H9 (cell line): ENCODE measurements at regions not wholly inside any gene's neighbourhood (a gene's known extent, or its start where the extent isn't known, plus 50 kb on each side); places are given as distances from the start of the nearest gene placed in this dataset.

Source experiments
- DNase-seq: peaks from one replicate; pipeline ENCODE4 v3.0.0-alpha.2; 2017
- H2AFZ ChIP-seq: one replicate; pipeline ENCODE4 v1.6.1; 2013; ENCODE audit warnings: mild to moderate bottlenecking, low read length, control low read depth, moderate library complexity
- H2AK5ac ChIP-seq: 2 replicates; pipeline ENCODE4 v1.6.1; 2013; ENCODE audit warnings: low read length, control low read depth, mixed read lengths; ENCODE audit not compliant: insufficient read length
- H2BK120ac ChIP-seq: one replicate; pipeline ENCODE4 v1.6.1; 2013; ENCODE audit warnings: low read depth, mild to moderate bottlenecking, low read length, control low read depth, inconsistent platforms; ENCODE audit not compliant: poor library complexity, severe bottlenecking
- H2BK12ac ChIP-seq: 2 replicates; pipeline ENCODE4 v1.6.1; 2013; ENCODE audit warnings: low read length, control low read depth, mixed read lengths, low read depth; ENCODE audit not compliant: insufficient read length
- H2BK15ac ChIP-seq: 2 replicates; pipeline ENCODE4 v1.6.1; 2013; ENCODE audit warnings: low read depth, low read length, control low read depth
- H2BK20ac ChIP-seq: one replicate; pipeline ENCODE4 v1.6.1; 2013; ENCODE audit warnings: low read depth, mild to moderate bottlenecking, low read length, control low read depth, inconsistent platforms; ENCODE audit not compliant: poor library complexity, severe bottlenecking
- H2BK5ac ChIP-seq: 2 replicates; pipeline ENCODE4 v1.6.1; 2013; ENCODE audit warnings: low read length, control low read depth, mixed read lengths; ENCODE audit not compliant: insufficient read length
- H3K14ac ChIP-seq: 2 replicates; pipeline ENCODE4 v1.6.1; 2013; ENCODE audit warnings: low read length, control low read depth; ENCODE audit not compliant: insufficient read depth
- H3K18ac ChIP-seq: 2 replicates; pipeline ENCODE4 v1.6.1; 2013; ENCODE audit warnings: low read depth, mild to moderate bottlenecking, mixed read lengths, low read length, control low read depth; ENCODE audit not compliant: insufficient read length
- H3K23ac ChIP-seq: 2 replicates; pipeline ENCODE4 v1.6.1; 2013; ENCODE audit warnings: low read length, control low read depth, mixed read lengths, low read depth; ENCODE audit not compliant: insufficient read length
- H3K23me2 ChIP-seq: 2 replicates; pipeline ENCODE4 v1.6.1; 2013; ENCODE audit warnings: low read depth, mild to moderate bottlenecking, mixed read lengths, low read length, control low read depth; ENCODE audit not compliant: insufficient read length, poor library complexity, severe bottlenecking
- H3K27ac ChIP-seq: 2 replicates; pipeline ENCODE4 v1.5.1; 2013; ENCODE audit warnings: low read length, control low read depth, mixed read lengths, low read depth; ENCODE audit not compliant: insufficient read length
- H3K27me3 ChIP-seq: 2 replicates; pipeline ENCODE4 v1.6.1; 2013; ENCODE audit warnings: low read length, control low read depth, inconsistent platforms; ENCODE audit not compliant: insufficient read depth
- H3K4ac ChIP-seq: 2 replicates; pipeline ENCODE4 v1.6.1; 2013; ENCODE audit warnings: low read depth, mild to moderate bottlenecking, control low read depth, inconsistent platforms, low read length, moderate library complexity
- H3K4me1 ChIP-seq: 2 replicates; pipeline ENCODE4 v1.6.1; 2013; ENCODE audit warnings: low read length, control low read depth, inconsistent platforms; ENCODE audit not compliant: insufficient read depth
- H3K4me2 ChIP-seq: 2 replicates; pipeline ENCODE4 v1.6.1; 2013; ENCODE audit warnings: low read length, control low read depth, mixed read lengths; ENCODE audit not compliant: insufficient read length, insufficient read depth
- H3K56ac ChIP-seq: 2 replicates; pipeline ENCODE4 v1.6.1; 2013; ENCODE audit warnings: low read depth, mild to moderate bottlenecking, mixed read lengths, low read length, control low read depth; ENCODE audit not compliant: insufficient read length
- H3K79me1 ChIP-seq: 2 replicates; pipeline ENCODE4 v1.6.1; 2013; ENCODE audit warnings: low read depth, mild to moderate bottlenecking, moderate library complexity, low read length, control low read depth, inconsistent platforms; ENCODE audit not compliant: insufficient read depth, poor library complexity, severe bottlenecking
- H3K79me2 ChIP-seq: 2 replicates; pipeline ENCODE4 v1.6.1; 2013; ENCODE audit warnings: low read length, control low read depth, inconsistent platforms; ENCODE audit not compliant: insufficient read depth
- H3K9ac ChIP-seq: 2 replicates; pipeline ENCODE4 v1.6.1; 2013; ENCODE audit warnings: low read length, control low read depth, mixed read lengths; ENCODE audit not compliant: insufficient read length; ENCODE audit errors: extremely low read depth
- H3K9me3 ChIP-seq: one replicate; pipeline ENCODE4 v1.6.1; 2013; ENCODE audit warnings: low read depth, low read length, inconsistent platforms; ENCODE audit not compliant: control insufficient read depth
- H3T11ph ChIP-seq: one replicate; pipeline ENCODE4 v1.6.1; 2013; ENCODE audit warnings: mild to moderate bottlenecking, low read length, control low read depth, inconsistent platforms
- H4K20me1 ChIP-seq: one replicate; pipeline ENCODE4 v1.6.1; 2013; ENCODE audit not compliant: control insufficient read depth, insufficient read length, insufficient read depth
- H4K5ac ChIP-seq: 2 replicates; pipeline ENCODE4 v1.6.1; 2013; ENCODE audit warnings: low read depth, mild to moderate bottlenecking, mixed read lengths, low read length, control low read depth; ENCODE audit not compliant: insufficient read length
- H4K8ac ChIP-seq: replicated peaks from 2 replicates; pipeline ENCODE4 v1.6.1; 2013; ENCODE audit warnings: low read length, control low read depth, mixed read lengths, low read depth; ENCODE audit not compliant: insufficient read length
- H4K91ac ChIP-seq: 2 replicates; pipeline ENCODE4 v1.6.1; 2013; ENCODE audit warnings: low read depth, mild to moderate bottlenecking, moderate library complexity, mixed read lengths, low read length, control low read depth; ENCODE audit not compliant: insufficient read length
- H3K27ac Mint-ChIP-seq, 3 experiments: 2 replicates in 2 of 3; 3 replicates in 1 of 3; pipeline ENCODE4 v1.8.0; 2020 to 2021; ENCODE audit warnings: mixed read lengths in 3 of 3, mild to moderate bottlenecking in 1 of 3, moderate library complexity in 1 of 3
- H3K27me3 Mint-ChIP-seq: 2 replicates; pipeline ENCODE4 v1.8.0; 2021; ENCODE audit warnings: low read depth, mild to moderate bottlenecking, moderate library complexity, mixed read lengths
- H3K36me3 Mint-ChIP-seq, 3 experiments: 2 replicates in 2 of 3; 3 replicates in 1 of 3; pipeline ENCODE4 v1.8.0; 2020 to 2021; ENCODE audit warnings: low read depth in 3 of 3, mixed read lengths in 3 of 3; ENCODE audit not compliant: insufficient read depth in 1 of 3
- H3K4me1 Mint-ChIP-seq, 2 experiments: 2 replicates each; pipeline ENCODE4 v1.8.0; 2020; ENCODE audit warnings: mixed read lengths in 2 of 2
- H3K4me3 Mint-ChIP-seq, 2 experiments: 2 replicates in 1 of 2; 3 replicates in 1 of 2; pipeline ENCODE4 v1.8.0; 2020 to 2021; ENCODE audit warnings: mild to moderate bottlenecking in 2 of 2, mixed read lengths in 2 of 2, moderate library complexity in 1 of 2
- H3K9me3 Mint-ChIP-seq, 2 experiments: 2 replicates in 1 of 2; 3 replicates in 1 of 2; pipeline ENCODE4 v1.8.0; 2020; ENCODE audit warnings: mild to moderate bottlenecking in 2 of 2, mixed read lengths in 2 of 2, moderate library complexity in 1 of 2
- CTCF ChIP-seq: fragments of 200-600 bp; sonication (generic); conservative IDR thresholded peaks from 3 replicates; pipeline ENCODE4 v1.8.0; 2021; ENCODE audit warnings: antibody characterized with exemption, mild to moderate bottlenecking
- WGBS: extraction: QIAGEN DNeasy Blood & Tissue Kit; methylation state at CpG from one replicate; pipeline ENCODE4 v1.1.7; 2013; ENCODE audit warnings: missing lambda C conversion rate, low lambda C conversion rate, mixed read lengths; ENCODE audit not compliant: insufficient read length; ENCODE audit errors: extremely low coverage; 5-methylcytosine and 5-hydroxymethylcytosine counted together

GRCh38 chr21:27693376-27693775 lies 726.5 kb upstream of the ADAMTS5 start:
- no peak overlapping the region for H4K91ac ChIP-seq
- no peak overlapping the region for H3T11ph ChIP-seq
- no peaks in the 10 kb centered on the region for H3K4me1 ChIP-seq
- H3K23ac ChIP-seq: no peak overlapping the region
- H3K36me3 Mint-ChIP-seq: peaks cover 2 to 13% (median 2%) of the 10 kb centered on the region in 3 experiments
- H2BK120ac ChIP-seq: no peak overlapping the region
- H2BK5ac ChIP-seq: no peak overlapping the region
- no peaks in the 10 kb centered on the region for H3K27me3 ChIP-seq
- no peak overlapping the region for H3K27ac Mint-ChIP-seq
- H2AFZ ChIP-seq: no peak overlapping the region
- H3K27me3 Mint-ChIP-seq: no peaks in the 10 kb centered on the region
- H3K4me3 Mint-ChIP-seq: no peak overlapping the region
- no peaks in the 10 kb centered on the region for H4K20me1 ChIP-seq
- no peak overlapping the region for H3K4me2 ChIP-seq
- no peak overlapping the region for H3K27ac ChIP-seq
- H2BK12ac ChIP-seq: no peak overlapping the region
- no peaks in the 10 kb centered on the region for H3K23me2 ChIP-seq
- no peak overlapping the region for H2BK15ac ChIP-seq
- H2AK5ac ChIP-seq: no peak overlapping the region
- H3K9me3 ChIP-seq: no peaks in the 10 kb centered on the region
- H4K5ac ChIP-seq: no peak overlapping the region
- no peak for TF ChIP-seq CTCF
- no peak overlapping the region for H3K4ac ChIP-seq
- H3K79me2 ChIP-seq: no peaks in the 10 kb centered on the region
- H3K9me3 Mint-ChIP-seq: peaks cover 11 to 13% of the 10 kb centered on the region in 2 experiments
- H3K4me1 Mint-ChIP-seq: peaks cover 11 to 13% of the 10 kb centered on the region in 2 experiments
- WGBS: no CpG with 5 or more reads among the region's 6 CpGs
- H3K18ac ChIP-seq: no peak overlapping the region
- no peaks in the 10 kb centered on the region for H3K79me1 ChIP-seq
- no peak overlapping the region for H3K56ac ChIP-seq
- DNase-seq: no peak
- no peak overlapping the region for H3K14ac ChIP-seq
- H3K9ac ChIP-seq: no peak overlapping the region
- no peak overlapping the region for H2BK20ac ChIP-seq
- no peak overlapping the region for H4K8ac ChIP-seq
